Left hindlimb (tissue), 1 donor: ENCODE measurements at regions not wholly inside any gene's neighbourhood (a gene's known extent, or its start where the extent isn't known, plus 50 kb on each side); places are given as distances from the start of the nearest gene placed in this dataset.

ENCODE experiments used
- DNase-seq: peaks from one replicate; pipeline ENCODE4 v3.0.0-alpha.2; 2018

- DNase-seq, result peak; percentile 66
Observed at GRCh38 chr10:108911814-108912541, 1011.3 kb downstream of the XPNPEP1 start.

DNA sequence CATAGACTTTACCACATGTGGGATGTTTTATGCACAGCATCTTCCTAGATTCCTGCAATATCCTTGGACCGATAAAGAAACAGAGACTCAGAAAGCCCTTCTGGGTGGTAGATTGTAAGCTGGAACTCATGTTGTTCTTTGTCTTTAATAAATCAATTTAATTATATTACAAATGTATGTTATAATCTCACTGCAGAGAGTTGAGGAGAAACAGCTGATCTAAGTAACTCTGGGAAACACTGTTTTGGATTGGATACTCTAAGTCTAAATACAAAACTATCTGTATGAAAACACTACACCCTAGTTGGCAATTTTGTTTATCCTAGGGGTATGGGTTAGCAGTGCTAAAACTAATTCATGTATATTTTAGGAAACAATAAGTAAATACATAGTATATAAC lies 1015.2 kb downstream of the XPNPEP1 start:
- DNase-seq, result no peak

GRCh38 chr10:108905821-108906220 lies 1017.5 kb downstream of the XPNPEP1 start:
- DNase-seq, result no peak

DNA sequence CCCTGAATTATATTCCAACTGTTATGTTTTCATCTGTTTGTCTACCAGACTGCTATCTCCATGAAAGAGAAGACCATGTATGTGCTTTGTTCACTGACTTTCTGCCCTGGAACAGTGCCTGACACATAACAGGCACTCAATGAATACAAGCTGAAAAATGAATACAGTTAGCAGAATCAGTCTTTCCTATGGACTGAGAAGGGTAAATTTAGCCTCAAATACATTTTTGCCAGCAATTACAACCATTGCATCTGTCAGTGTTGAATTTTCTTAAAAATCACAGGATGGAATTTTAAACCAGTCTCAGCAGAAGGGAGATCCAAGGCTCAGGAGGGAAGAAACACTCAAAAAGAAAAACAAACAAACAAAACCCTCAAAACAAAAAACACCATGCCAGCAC lies 1018.1 kb downstream of the XPNPEP1 start:
- DNase-seq, result no peak

GRCh38 chr10:108904163-108904838 lies 1019.0 kb downstream of the XPNPEP1 start:
- DNase-seq, result no peak

- DNase-seq, result no peak
Observed at GRCh38 chr10:108902619-108903285, 1020.6 kb downstream of the XPNPEP1 start.

DNA sequence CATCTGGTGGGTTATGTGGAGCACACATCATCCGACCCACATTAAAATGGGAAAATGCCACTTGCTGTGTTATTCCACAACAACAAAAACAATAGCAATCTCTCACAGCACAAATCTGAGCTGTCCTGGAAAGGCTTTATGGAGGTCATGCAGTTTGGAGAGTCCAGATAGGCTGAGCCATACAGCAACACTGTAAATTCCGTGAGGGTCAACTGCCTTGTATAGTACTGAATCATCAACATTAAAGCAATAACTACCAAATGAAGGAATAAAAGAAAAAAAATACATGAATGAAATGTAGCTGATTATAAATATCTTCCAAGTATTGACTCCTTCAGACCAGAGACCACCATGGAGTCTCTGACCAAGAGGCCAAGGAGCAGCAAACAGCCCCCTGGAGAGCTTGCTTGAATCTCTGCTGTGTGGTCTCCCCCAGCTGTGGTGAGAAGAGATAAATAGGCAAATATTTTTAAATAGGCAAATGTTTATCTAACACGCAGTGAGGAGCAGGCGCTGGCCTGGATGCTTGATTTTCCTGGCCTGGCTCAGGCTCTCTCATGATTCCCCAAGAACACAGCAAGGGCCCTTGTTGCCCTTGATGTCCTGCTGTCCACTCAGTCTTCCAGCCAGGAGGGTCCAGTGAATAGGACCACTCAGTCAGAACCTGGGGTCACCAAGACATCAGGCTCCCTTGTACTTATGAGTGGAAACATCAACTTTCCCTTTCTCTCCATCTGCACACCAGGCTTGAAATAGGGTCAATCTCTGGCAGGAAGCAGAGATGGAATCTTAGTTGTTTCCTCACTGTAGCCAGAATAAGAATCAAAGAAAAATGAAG lies 1021.3 kb downstream of the XPNPEP1 start:
- DNase-seq, result no peak

- DNase-seq, result no peak
Observed at GRCh38 chr10:108899670-108900069, 1023.6 kb downstream of the XPNPEP1 start.

DNA sequence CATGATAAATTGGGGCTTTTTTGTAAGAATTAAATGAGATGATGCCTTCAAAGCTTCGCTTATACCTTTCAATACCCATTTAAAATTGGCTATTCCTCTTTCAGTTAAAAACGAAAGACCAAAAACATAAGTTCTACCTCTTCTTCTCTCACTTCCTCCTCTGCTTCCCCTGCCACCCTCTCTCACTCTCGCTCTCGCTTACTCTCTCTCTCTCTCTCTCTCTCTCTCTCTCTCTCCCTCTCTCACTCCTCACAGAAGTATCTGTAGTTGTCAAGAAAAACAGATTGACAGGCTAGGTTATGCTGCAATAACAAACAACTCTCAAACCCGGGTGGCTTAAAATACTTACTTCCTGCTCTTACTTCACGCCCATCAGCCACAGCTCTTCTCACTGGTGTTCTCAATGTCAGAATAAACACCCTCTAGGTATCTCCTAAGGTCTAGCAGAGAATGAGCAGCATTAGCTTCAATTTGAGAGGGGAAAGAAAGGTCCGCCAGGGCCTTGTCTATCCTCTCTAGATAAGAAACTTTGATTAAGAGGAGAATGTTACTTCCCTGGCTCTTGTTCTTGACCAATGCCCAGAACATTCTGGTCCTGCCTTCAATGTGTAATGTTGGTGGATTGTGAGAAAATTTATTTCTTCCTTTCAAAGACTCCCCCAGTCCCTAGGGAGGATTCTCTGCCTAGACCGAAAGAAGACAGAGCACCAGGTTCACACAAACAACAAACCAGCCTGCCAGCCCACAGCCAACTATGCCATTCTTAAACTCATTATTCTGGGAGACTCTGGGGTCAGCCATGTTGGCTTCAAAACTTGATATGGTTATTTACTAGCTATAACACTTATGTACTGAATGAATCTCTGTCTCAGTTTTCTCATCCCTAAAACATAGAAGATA lies 1028.7 kb downstream of the XPNPEP1 start:
- no peak for DNase-seq

DNA sequence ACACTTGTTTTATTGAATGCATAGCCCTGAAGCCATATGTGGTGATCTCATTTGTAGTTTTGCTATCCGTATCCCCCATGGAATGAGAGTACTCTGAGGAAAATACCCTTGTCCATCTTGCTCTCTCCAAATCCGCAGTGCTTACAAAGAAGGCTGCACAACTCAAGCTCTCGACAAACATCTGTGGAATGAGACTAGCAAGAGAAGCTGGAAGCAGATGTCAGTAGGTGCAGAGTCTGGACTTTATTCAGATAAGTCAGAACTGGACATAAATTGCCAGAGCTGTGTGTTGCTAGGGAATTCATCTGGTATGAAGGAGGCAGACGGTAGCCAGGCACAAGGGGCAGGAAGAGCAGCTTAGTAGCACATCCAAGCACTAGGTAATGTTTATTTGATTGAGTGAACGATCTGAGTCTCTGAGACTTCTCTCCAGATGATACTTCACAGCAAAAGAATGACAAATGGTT lies 1046.2 kb downstream of the XPNPEP1 start:
- DNase-seq, result no peak

GRCh38 chr10:108872854-108873253 lies 1050.5 kb downstream of the XPNPEP1 start:
- no peak for DNase-seq

DNA sequence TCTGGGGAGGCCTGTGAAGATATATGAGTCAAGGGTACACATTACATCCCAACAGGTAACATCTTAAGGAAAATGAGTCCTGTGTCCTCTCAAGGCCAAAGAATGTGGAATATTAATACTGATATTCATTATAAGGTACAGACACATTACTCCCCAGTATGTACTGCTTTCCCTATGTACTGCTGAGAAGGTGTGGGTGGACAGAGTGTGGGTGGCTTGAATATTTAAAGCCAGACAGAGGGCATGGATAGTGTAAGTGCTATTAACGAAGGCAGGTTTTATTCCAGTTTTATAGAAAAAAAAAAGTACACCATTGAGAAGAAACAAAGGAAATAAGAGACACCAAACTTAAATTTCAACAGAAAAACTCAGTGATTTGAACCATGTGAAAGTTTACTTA lies 1054.4 kb downstream of the XPNPEP1 start:
- DNase-seq, result no peak

DNA sequence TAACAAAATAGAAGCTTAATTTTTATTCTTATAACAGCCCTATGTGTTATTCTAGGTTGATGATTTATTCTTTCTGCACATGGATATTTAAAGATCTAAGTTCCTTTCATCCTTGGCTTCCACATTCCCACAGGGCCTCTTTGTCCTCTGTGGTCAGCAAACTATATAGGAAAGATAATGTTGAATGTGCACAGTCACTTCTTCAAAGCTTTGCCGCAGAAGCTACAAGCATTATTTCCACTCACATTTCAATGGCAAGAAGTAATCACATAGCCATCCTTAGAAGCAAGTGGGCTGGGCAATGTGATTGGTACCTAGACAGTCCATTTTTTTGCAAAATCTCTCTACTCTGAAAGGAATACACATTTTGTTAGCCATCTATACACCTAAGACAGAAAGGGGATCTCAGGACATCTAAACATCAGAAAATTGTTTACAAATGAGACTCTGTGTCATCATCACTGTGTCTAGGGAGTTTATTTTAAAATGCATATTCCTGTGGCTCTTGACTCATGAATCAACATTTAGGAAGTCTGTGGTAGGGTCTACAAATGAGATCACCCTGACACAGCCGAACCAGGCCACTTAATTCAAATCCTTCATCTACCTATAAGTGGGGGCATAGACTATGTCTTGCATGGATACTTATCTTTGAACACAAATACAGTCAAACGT lies 1060.5 kb downstream of the XPNPEP1 start:
- no peak for DNase-seq

GRCh38 chr10:108861181-108861754 lies 1062.0 kb downstream of the XPNPEP1 start:
- DNase-seq, result no peak

GRCh38 chr10:108852211-108852610 lies 1071.1 kb downstream of the XPNPEP1 start:
- DNase-seq, result no peak

DNA sequence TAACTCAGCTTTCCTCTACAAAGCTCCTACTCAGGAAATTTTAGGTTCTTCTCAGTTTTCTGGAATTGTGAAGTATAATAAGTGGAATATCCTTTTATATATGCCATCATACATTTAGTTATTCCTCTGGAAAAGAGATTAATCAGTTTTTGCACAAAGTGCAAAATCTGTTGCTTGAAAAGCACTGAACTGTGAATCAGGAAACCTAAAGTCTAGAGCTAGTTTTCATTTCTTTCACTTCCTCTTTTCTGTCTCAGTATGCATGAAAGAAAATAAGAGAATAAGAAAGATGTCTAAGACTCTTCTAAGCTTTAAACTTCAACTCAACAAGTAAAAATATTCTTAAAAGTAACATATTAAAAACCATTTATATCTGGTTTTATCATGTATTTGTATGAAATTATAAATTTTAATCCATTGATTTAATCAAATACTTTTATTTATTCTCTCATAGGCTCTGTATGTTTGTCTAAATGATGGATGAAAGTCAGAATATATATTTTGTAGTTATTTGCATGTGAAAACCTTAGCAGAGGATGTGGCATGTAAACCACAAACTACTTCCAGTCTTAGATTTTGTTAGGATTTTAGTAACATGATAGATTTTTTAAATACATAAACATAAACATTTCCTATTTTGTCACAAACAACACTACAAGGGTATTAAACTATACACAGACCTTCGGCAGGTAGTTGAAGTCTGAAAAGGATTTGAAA lies 1073.0 kb downstream of the XPNPEP1 start:
- no peak for DNase-seq

GRCh38 chr10:108849688-108850087 lies 1073.6 kb downstream of the XPNPEP1 start:
- no peak for DNase-seq

- DNase-seq, result no peak
Observed at GRCh38 chr10:108849186-108849585, 1074.1 kb downstream of the XPNPEP1 start.

DNA sequence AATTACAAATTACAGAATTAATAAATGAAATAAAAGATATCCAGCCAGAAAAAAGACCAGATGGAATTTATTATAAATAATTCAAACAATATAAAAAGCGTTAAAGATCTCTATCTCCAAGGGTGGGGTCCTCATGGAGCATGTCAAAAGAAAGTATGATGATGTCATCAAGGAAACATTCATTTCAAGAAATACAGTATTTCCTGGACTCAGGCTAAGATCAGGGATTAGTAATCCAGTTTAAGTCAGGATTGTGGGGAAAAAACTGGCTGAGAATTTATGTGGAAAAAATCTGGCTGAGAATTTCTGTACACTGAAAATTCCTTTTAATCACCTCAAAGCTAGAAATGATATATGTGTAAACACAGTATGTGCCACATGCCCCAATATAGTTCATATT lies 1075.3 kb downstream of the XPNPEP1 start:
- DNase-seq, result no peak

GRCh38 chr10:108840944-108841343 lies 1082.4 kb downstream of the XPNPEP1 start:
- DNase-seq, result no peak
